Panc1 (cell line): ENCODE measurements at regions not wholly inside any gene's neighbourhood (a gene's known extent, or its start where the extent isn't known, plus 50 kb on each side); places are given as distances from the start of the nearest gene placed in this dataset.

Experiments
- ATAC-seq: fragments of 200-7000 bp; cut with Tn5 transposase; 2 replicates; pipeline ENCODE4 v1.9.1; 2020; ENCODE audit warnings: mild to moderate bottlenecking, moderate library complexity
- BruUV-seq: library from RNA; stranded (reverse); fragments of 400-500 nt; replicated peaks from 2 replicates; lab custom pipeline; 2021; lab: Mats Ljungman, UMichigan
- CTCF ChIA-PET: fragments of 300-600 bp; sonication (Branson Sonifier 250); formaldehyde crosslinking; loops from one replicate; lab custom pipeline; 2022; ENCODE audit warnings: antibody characterized with exemption; lab: Charles Lee
- POLR2A ChIA-PET: fragments of 300-600 bp; sonication (Branson Sonifier 250); formaldehyde crosslinking; loops from one replicate; lab custom pipeline; 2022; ENCODE audit warnings: antibody characterized with exemption; lab: Charles Lee
- DNase-seq: peaks from one replicate; pipeline ENCODE4 v3.0.0-alpha.2; 2010; ENCODE audit warnings: low read depth, low spot score
- H3K27ac ChIP-seq: 2 replicates; pipeline ENCODE4 v1.5.1; 2011; ENCODE audit warnings: mild to moderate bottlenecking, low read length, inconsistent platforms
- H3K27me3 ChIP-seq: fragments of 200-500 bp; sonication (Bioruptor generic); 2 replicates; pipeline ENCODE4 v1.6.0; 2014; ENCODE audit warnings: low read length, inconsistent platforms; ENCODE audit not compliant: control insufficient read depth, insufficient read depth
- H3K36me3 ChIP-seq: fragments of 200-500 bp; sonication (Bioruptor generic); 2 replicates; pipeline ENCODE4 v1.5.1; 2014; ENCODE audit warnings: inconsistent platforms, mild to moderate bottlenecking, low read length, moderate library complexity; ENCODE audit not compliant: control insufficient read depth, insufficient read depth
- H3K4me1 ChIP-seq: 2 replicates; pipeline ENCODE4 v1.5.1; 2011; ENCODE audit warnings: inconsistent platforms, mild to moderate bottlenecking, low read length, moderate library complexity; ENCODE audit not compliant: control insufficient read depth, insufficient read depth
- H3K4me3 ChIP-seq, 2 experiments: 2 replicates each; pipeline ENCODE4 v1.5.1; 2011 to 2012; ENCODE audit warnings: low read depth in 2 of 2, low read length in 2 of 2, mild to moderate bottlenecking in 2 of 2, inconsistent platforms in 1 of 2, moderate library complexity in 1 of 2
- H3K9me3 ChIP-seq: fragments of 200-500 bp; sonication (Bioruptor generic); 2 replicates; pipeline ENCODE4 v1.5.1; 2014; ENCODE audit warnings: low read depth, mild to moderate bottlenecking, inconsistent platforms, low read length, moderate library complexity; ENCODE audit not compliant: control insufficient read depth, insufficient read depth
- POLR2AphosphoS5 ChIP-seq: IDR thresholded peaks from 2 replicates; pipeline ENCODE4 v1.6.1; 2012; ENCODE audit warnings: mild to moderate bottlenecking, low read depth, low read length, moderate library complexity
- REST ChIP-seq, 2 experiments: IDR thresholded peaks; 2 replicates each; pipeline ENCODE4 v1.6.1; 2011 to 2012; ENCODE audit warnings: low read depth in 2 of 2, control low read depth in 1 of 2, low read length in 1 of 2, mild to moderate bottlenecking in 1 of 2, moderate library complexity in 1 of 2; ENCODE audit not compliant: insufficient read depth in 1 of 2
- SIN3A ChIP-seq: IDR thresholded peaks from 2 replicates; pipeline ENCODE4 v1.6.1; 2012; ENCODE audit warnings: low read depth, mild to moderate bottlenecking, low read length, moderate library complexity, borderline replicate concordance; ENCODE audit not compliant: insufficient read depth
- TCF7L2 ChIP-seq: IDR thresholded peaks from 2 replicates; pipeline ENCODE4 v1.6.1; 2011; ENCODE audit warnings: mild to moderate bottlenecking, low read depth, low read length, inconsistent platforms
- in situ Hi-C: cut with HindIII; loops from 2 replicates; pipeline ENCODE4 v1.10.0; 2016; ENCODE audit warnings: low sequenced_read_pairs, low pct_unique_long_range_greater_than_20kb
- intact Hi-C: fragments of 100-400 bp; cut with micrococcal nuclease; formaldehyde crosslinking; loops from one replicate; pipeline ENCODE4 v1.10.0; 2022; ENCODE audit not compliant: unreplicated experiment
- TF ChIP-seq, protein P1 (sequence below): fragments of 450-650 bp; IDR thresholded peaks from 2 replicates; pipeline ENCODE4 v1.5.1; 2017; ENCODE audit warnings: mild to moderate bottlenecking

GRCh38 chr6:68364271-68364805, 270.7 kb upstream of the ADGRB3 start:
- intact Hi-C loops (no loop called here), in situ Hi-C loops (no loop called here)
- no peaks in the 10 kb centered on the region for H3K4me1 ChIP-seq
- no peaks in the 10 kb centered on the region; the same call in 1 of the 2 replicates for H3K9me3 ChIP-seq
- no peak overlapping the region for H3K27ac ChIP-seq
- DNase-seq (no peak), ATAC-seq (no peak)
- no peak overlapping the region for H3K4me3 ChIP-seq
- H3K36me3 ChIP-seq = no peaks in the 10 kb centered on the region
- no peaks in the 10 kb centered on the region for H3K27me3 ChIP-seq
- BruUV-seq = no TSS peak
- ChIA-PET CTCF (interaction anchor here (0.6 kb wide), 1 partner anchor 1582 kb away, joined by 3 read pairs; no protein-coding TSS in a partner anchor), POLR2A (no interaction called here)
- TF ChIP-seq, protein P1, sequence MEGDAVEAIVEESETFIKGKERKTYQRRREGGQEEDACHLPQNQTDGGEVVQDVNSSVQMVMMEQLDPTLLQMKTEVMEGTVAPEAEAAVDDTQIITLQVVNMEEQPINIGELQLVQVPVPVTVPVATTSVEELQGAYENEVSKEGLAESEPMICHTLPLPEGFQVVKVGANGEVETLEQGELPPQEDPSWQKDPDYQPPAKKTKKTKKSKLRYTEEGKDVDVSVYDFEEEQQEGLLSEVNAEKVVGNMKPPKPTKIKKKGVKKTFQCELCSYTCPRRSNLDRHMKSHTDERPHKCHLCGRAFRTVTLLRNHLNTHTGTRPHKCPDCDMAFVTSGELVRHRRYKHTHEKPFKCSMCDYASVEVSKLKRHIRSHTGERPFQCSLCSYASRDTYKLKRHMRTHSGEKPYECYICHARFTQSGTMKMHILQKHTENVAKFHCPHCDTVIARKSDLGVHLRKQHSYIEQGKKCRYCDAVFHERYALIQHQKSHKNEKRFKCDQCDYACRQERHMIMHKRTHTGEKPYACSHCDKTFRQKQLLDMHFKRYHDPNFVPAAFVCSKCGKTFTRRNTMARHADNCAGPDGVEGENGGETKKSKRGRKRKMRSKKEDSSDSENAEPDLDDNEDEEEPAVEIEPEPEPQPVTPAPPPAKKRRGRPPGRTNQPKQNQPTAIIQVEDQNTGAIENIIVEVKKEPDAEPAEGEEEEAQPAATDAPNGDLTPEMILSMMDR = no peak
- TF ChIP-seq POLR2AphosphoS5 = no peak
- TF ChIP-seq SIN3A = no peak
- no peak for TF ChIP-seq TCF7L2
- no peak for TF ChIP-seq REST (IDR thresholded peaks at IDR 0.05; ENCODE audit: insufficient read depth in 1 of 2, low read depth in 2 of 2, low read length in 1 of 2)

DNA sequence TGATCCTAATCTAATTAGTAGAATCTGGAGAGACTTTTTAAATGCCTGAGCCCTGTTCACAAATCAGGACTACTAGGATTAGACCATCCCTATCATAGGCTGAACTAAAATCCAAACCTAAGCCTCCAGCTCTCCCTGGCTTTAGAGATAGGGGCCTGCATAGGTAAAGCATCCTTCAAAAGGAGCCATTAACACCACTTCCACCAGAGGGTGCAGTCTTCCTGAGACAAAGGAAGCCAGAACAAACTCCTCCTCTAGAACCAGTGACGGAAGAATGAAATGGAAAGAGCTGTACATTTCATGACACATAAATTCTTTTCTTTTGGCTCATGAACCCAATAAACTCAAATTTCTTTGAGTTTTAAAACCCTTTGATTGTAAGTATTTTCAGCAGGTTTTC, 291.2 kb upstream of the ADGRB3 start:
- in situ Hi-C loops (no loop called here), intact Hi-C loops (loop anchor here (5.0 kb wide), 1 partner anchor 433 kb away; no protein-coding TSS in a partner anchor)

More for the DNA sequence above, 291.2 kb upstream of the ADGRB3 start:
- DNase-seq (peak; percentile 22), ATAC-seq (peak; percentile 81)
- CTCF ChIA-PET = interaction anchor here (0.6 to 0.8 kb wide), 4 partner anchors 136 to 1277 kb away, joined by 3 to 4 read pairs (median 3); no protein-coding TSS in a partner anchor
- TF ChIP-seq, protein P1 = peak; percentile 73
- TF ChIP-seq SIN3A = no peak
- no peaks in the 10 kb centered on the region for H3K4me1 ChIP-seq
- no peak overlapping the region for H3K4me3 ChIP-seq
- H3K27ac ChIP-seq = no peak overlapping the region
- H3K36me3 ChIP-seq = no peaks in the 10 kb centered on the region
- no peaks in the 10 kb centered on the region for H3K27me3 ChIP-seq
- no TSS peak for BruUV-seq
- H3K9me3 ChIP-seq = no peaks in the 10 kb centered on the region
- POLR2A ChIA-PET = no interaction called here
